H1 (cell line): ENCODE measurements at regions not wholly inside any gene's neighbourhood (a gene's known extent, or its start where the extent isn't known, plus 50 kb on each side); places are given as distances from the start of the nearest gene placed in this dataset.

Experiments used
- BCL11A ChIP-seq, 2 experiments: IDR thresholded peaks; one replicate each; pipeline ENCODE4 v1.6.1; 2011; ENCODE audit warnings: low read depth in 2 of 2, low read length in 2 of 2, mild to moderate bottlenecking in 2 of 2
- CREB1 ChIP-seq: IDR thresholded peaks from 2 replicates; pipeline ENCODE4 v1.6.1; 2012; ENCODE audit warnings: inconsistent platforms
- EP300 ChIP-seq, 2 experiments: IDR thresholded peaks; 1 replicate in 1 of 2; 2 replicates in 1 of 2; pipeline ENCODE4 v1.6.1; 2011 to 2012; ENCODE audit warnings: low read depth in 2 of 2, low read length in 2 of 2, mild to moderate bottlenecking in 2 of 2, borderline replicate concordance in 1 of 2, inconsistent platforms in 1 of 2, moderate library complexity in 1 of 2
- GTF2F1 ChIP-seq: IDR thresholded peaks from 2 replicates; pipeline ENCODE4 v1.6.1; 2012; ENCODE audit warnings: low read depth, low read length, improper control_type of control experiment, borderline replicate concordance
- KDM5A ChIP-seq: fragments of 200-600 bp; IDR thresholded peaks from 2 replicates; pipeline ENCODE4 v1.7.1; 2012; ENCODE audit warnings: mild to moderate bottlenecking, low read length, inconsistent platforms, mixed read lengths
- NRF1 ChIP-seq: IDR thresholded peaks from 2 replicates; pipeline ENCODE4 v1.6.1; 2011; ENCODE audit warnings: mild to moderate bottlenecking, low read depth, low read length, improper control_type of control experiment
- SP2 ChIP-seq: IDR thresholded peaks from 2 replicates; pipeline ENCODE4 v1.6.1; 2012; ENCODE audit warnings: mild to moderate bottlenecking, low read length, inconsistent platforms

DNA sequence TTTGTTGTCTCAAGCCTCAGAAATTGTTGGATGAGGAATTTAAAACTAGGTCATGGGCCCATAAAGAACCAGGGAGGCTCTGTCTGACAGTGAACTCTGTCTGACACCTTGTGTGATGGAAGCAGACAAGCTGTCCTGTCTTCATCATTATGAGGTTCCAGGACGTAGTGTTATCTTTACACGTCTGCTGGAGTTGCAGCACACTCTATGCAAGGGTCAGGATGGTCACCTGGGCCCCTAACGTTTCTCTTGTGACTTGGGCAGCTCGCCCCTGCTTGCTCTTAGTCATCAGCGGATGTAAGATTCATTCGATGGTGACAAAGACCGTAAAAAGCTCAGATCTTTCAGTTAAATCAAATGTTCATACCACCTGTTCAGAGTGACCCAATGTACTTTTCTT is 92.0 kb upstream of the ADGRG2 start (continued):
- TF ChIP-seq EP300 (IDR thresholded peaks at IDR 0.05; ENCODE audit: borderline replicate concordance in 1 of 2, low read depth in 2 of 2, low read length in 2 of 2) (no peak), BCL11A (IDR thresholded peaks at IDR 0.05; ENCODE audit: low read depth in 2 of 2, low read length in 2 of 2) (no peak), CREB1 (no peak), KDM5A (no peak), NRF1 (no peak), GTF2F1 (no peak), SP2 (no peak)
